ENCODE measurements at regions not wholly inside any gene's neighbourhood (a gene's known extent, or its start where the extent isn't known, plus 50 kb on each side); places are given as distances from the start of the nearest gene placed in this dataset.

GRCh38 chr20:50264534-50265145 is 74.0 kb downstream of the CEBPB start:
- DNase-seq (ENCODE audit: low read depth, low spot score), result no peak
- TF ChIP-seq, protein P1, sequence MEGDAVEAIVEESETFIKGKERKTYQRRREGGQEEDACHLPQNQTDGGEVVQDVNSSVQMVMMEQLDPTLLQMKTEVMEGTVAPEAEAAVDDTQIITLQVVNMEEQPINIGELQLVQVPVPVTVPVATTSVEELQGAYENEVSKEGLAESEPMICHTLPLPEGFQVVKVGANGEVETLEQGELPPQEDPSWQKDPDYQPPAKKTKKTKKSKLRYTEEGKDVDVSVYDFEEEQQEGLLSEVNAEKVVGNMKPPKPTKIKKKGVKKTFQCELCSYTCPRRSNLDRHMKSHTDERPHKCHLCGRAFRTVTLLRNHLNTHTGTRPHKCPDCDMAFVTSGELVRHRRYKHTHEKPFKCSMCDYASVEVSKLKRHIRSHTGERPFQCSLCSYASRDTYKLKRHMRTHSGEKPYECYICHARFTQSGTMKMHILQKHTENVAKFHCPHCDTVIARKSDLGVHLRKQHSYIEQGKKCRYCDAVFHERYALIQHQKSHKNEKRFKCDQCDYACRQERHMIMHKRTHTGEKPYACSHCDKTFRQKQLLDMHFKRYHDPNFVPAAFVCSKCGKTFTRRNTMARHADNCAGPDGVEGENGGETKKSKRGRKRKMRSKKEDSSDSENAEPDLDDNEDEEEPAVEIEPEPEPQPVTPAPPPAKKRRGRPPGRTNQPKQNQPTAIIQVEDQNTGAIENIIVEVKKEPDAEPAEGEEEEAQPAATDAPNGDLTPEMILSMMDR (IDR thresholded peaks at IDR 0.05; ENCODE audit: low read depth, low read length), result no peak
- in situ Hi-C loops (cut with HindIII; ENCODE audit: low sequenced_read_pairs), result no loop called here
- H3K4me3 ChIP-seq (ENCODE audit: low read depth, low read length), result no peak overlapping the region

- in situ Hi-C loops (cut with HindIII; ENCODE audit: low sequenced_read_pairs), result no loop called here
- DNase-seq (ENCODE audit: low read depth, low spot score), result no peak
- TF ChIP-seq, protein P1 (IDR thresholded peaks at IDR 0.05; ENCODE audit: low read depth, low read length), result no peak
- no peak overlapping the region for H3K4me3 ChIP-seq (ENCODE audit: low read depth, low read length)
These were observed 74.8 kb downstream of the CEBPB start for GRCh38 chr20:50265245-50265946.

DNA sequence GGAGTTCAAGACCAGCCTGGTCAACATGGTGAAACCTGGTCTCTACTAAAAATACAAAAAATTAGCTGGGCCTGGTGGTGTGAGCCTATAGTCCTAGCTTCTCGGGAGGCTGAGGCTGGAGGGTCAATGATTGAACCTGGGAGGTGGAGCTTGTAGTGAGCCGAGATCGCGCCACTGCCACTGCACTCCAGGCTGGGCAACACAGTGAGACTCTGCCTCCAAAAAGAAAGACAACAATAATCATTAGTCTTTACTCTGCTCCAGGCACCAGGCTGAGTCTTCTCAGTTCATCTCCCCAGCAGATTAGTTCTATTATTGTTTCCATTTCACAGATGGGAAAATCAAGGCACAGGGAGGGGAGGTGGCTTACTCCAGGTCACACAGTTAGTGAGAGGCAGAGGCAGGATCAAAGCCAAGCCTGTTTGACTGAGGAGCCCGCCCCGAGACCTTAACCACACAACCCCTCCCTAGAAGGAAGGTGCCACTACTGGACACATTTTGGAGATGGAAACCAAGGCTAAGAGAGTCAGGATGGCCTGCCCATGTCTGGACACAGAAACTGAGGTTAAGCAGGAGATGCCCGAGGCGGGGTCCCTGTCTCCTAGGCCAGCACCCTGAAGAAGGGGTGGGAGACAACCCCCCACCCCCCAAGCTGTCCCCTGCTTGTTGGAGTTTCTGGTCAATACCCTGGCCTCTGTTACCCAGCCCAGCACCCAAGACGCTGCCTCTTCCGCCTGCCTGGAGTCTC is 75.8 kb downstream of the CEBPB start:
- DNase-seq (ENCODE audit: low read depth, low spot score), result no peak
- TF ChIP-seq, protein P1 (IDR thresholded peaks at IDR 0.05; ENCODE audit: low read depth, low read length), result no peak
- H3K4me3 ChIP-seq (ENCODE audit: low read depth, low read length), result no peak overlapping the region
- in situ Hi-C loops (cut with HindIII; ENCODE audit: low sequenced_read_pairs), result no loop called here

- no peak overlapping the region for H3K4me3 ChIP-seq (ENCODE audit: low read depth, low read length)
- in situ Hi-C loops (cut with HindIII; ENCODE audit: low sequenced_read_pairs), result no loop called here
- TF ChIP-seq, protein P1 (IDR thresholded peaks at IDR 0.05; ENCODE audit: low read depth, low read length), result no peak
- DNase-seq (ENCODE audit: low read depth, low spot score), result no peak
These were observed 76.6 kb downstream of the CEBPB start for GRCh38 chr20:50267041-50267865.

GRCh38 chr20:50267866-50268219 is 77.2 kb downstream of the CEBPB start:
- no peak for DNase-seq (ENCODE audit: low read depth, low spot score)
- in situ Hi-C loops (cut with HindIII; ENCODE audit: low sequenced_read_pairs), result no loop called here
- H3K4me3 ChIP-seq (ENCODE audit: low read depth, low read length), result no peak overlapping the region
- TF ChIP-seq, protein P1 (IDR thresholded peaks at IDR 0.05; ENCODE audit: low read depth, low read length), result no peak

Data from astrocyte of the spinal cord (primary cell).